HepG2 (cell line): ENCODE measurements at regions not wholly inside any gene's neighbourhood (a gene's known extent, or its start where the extent isn't known, plus 50 kb on each side); places are given as distances from the start of the nearest gene placed in this dataset.

Experiments
- ATAC-seq: fragments of 200-7000 bp; cut with Tn5 transposase; 3 replicates; pipeline ENCODE4 v1.9.1; 2020; ENCODE audit warnings: mild to moderate bottlenecking, moderate library complexity
- BruUV-seq: library from RNA; stranded (reverse); fragments of 400-500 nt; replicated peaks from 2 replicates; lab custom pipeline; 2021; lab: Mats Ljungman, UMichigan
- CTCF ChIA-PET: fragments of 300-600 bp; formaldehyde crosslinking; extraction: SDS; loops from one replicate; lab custom pipeline; 2021; ENCODE audit warnings: low total read pairs, inconsistent platforms, low intra/inter-chr PET ratio; lab: Yijun Ruan, JAX
- POLR2A ChIA-PET: fragments of 350-600 bp; sonication (Branson Sonifier 250); formaldehyde crosslinking; loops from one replicate; lab custom pipeline; 2020; ENCODE audit warnings: antibody characterized with exemption, inconsistent platforms; lab: Yijun Ruan, JAX
- DNase-seq: peaks from one replicate; pipeline ENCODE4 v3.0.0-alpha.2; 2015; ENCODE audit warnings: low spot score
- FAIRE-seq: peaks from 3 replicates; lab custom pipeline; 2011; peaks lifted over from hg19 to GRCh38; lab: Jason Lieb, UNC
- H2AFZ ChIP-seq: one replicate; pipeline ENCODE4 v1.6.1; 2011; ENCODE audit warnings: low read length, inconsistent platforms
- H3K27ac ChIP-seq: fragments of 300-600 bp; 3 replicates; pipeline ENCODE4 v1.8.0; 2011; ENCODE audit warnings: mixed run types, mild to moderate bottlenecking, mixed read lengths, low read length, inconsistent platforms; ENCODE audit not compliant: insufficient read depth; ENCODE audit errors: extremely low read length
- H3K27me3 ChIP-seq, 2 experiments: fragments of 200-600 bp in 1 of 2; 2 replicates in 1 of 2; 3 replicates in 1 of 2; pipeline versions ENCODE4 v1.6.0 to v1.8.0; 2011; ENCODE audit warnings: low read length in 2 of 2, mild to moderate bottlenecking in 2 of 2, moderate library complexity in 2 of 2, inconsistent platforms in 1 of 2; ENCODE audit not compliant: insufficient read depth in 2 of 2, control insufficient read depth in 1 of 2
- H3K36me3 ChIP-seq, 2 experiments: fragments of 200-600 bp in 1 of 2; replicated peaks in 1 of 2; 2 replicates in 1 of 2; 3 replicates in 1 of 2; pipeline versions ENCODE4 v1.5.1 to v1.8.0; 2011; ENCODE audit warnings: low read length in 2 of 2, inconsistent platforms in 1 of 2; ENCODE audit not compliant: insufficient read depth in 2 of 2, control insufficient read depth in 1 of 2
- H3K4me1 ChIP-seq: 2 replicates; pipeline ENCODE4 v1.5.1; 2012; ENCODE audit warnings: low read length, inconsistent platforms; ENCODE audit not compliant: insufficient read depth
- H3K4me2 ChIP-seq: 2 replicates; pipeline ENCODE4 v1.6.0; 2011; ENCODE audit warnings: low read depth, low read length, inconsistent platforms
- H3K4me3 ChIP-seq, 3 experiments: fragments of 200-600 bp in 1 of 3; sonication (generic), shearing (Covaris generic) in 1 of 3; replicated peaks in 1 of 3; 2 replicates each; pipeline ENCODE4 v1.5.1; 2011 to 2016; ENCODE audit warnings: low read length in 3 of 3, inconsistent platforms in 2 of 3, low read depth in 2 of 3, mild to moderate bottlenecking in 2 of 3, control low read depth in 1 of 3, mixed read lengths in 1 of 3; ENCODE audit not compliant: insufficient read depth in 1 of 3
- H3K79me2 ChIP-seq: one replicate; pipeline ENCODE4 v1.6.1; 2011; ENCODE audit warnings: low read length, inconsistent platforms; ENCODE audit not compliant: insufficient read depth
- H3K9ac ChIP-seq: 2 replicates; pipeline ENCODE4 v1.6.0; 2011; ENCODE audit warnings: mild to moderate bottlenecking, low read depth, low read length, inconsistent platforms; ENCODE audit not compliant: insufficient read depth
- H3K9me3 ChIP-seq: 2 replicates; pipeline ENCODE4 v1.5.1; 2012; ENCODE audit warnings: mild to moderate bottlenecking, low read length
- H4K20me1 ChIP-seq: 2 replicates; pipeline ENCODE4 v1.6.0; 2011; ENCODE audit warnings: inconsistent platforms, mild to moderate bottlenecking, low read length, moderate library complexity; ENCODE audit not compliant: insufficient read depth
- ELF3 ChIP-seq: IDR thresholded peaks from 2 replicates; pipeline ENCODE4 v1.6.1; 2016; ENCODE audit warnings: missing genetic modification reagents, missing compliant biosample characterization
- KDM3A ChIP-seq: IDR thresholded peaks from 2 replicates; pipeline ENCODE4 v1.6.1; 2018; ENCODE audit warnings: low read depth, missing compliant biosample characterization
- KDM4B ChIP-seq: sonication (generic); formaldehyde crosslinking; IDR thresholded peaks from 2 replicates; pipeline ENCODE4 v1.4.0; 2020; ENCODE audit warnings: missing genetic modification reagents
- MEF2D ChIP-seq: sonication (generic); formaldehyde crosslinking; IDR thresholded peaks from 2 replicates; pipeline ENCODE4 v1.5.1; 2020; ENCODE audit warnings: mild to moderate bottlenecking, missing genetic modification reagents
- MTA1 ChIP-seq: sonication (generic); formaldehyde crosslinking; IDR thresholded peaks from 2 replicates; pipeline ENCODE4 v1.4.0; 2020; ENCODE audit warnings: missing genetic modification reagents, mild to moderate bottlenecking, borderline replicate concordance
- NKX3-1 ChIP-seq: sonication (generic); formaldehyde crosslinking; IDR thresholded peaks from 2 replicates; pipeline ENCODE4 v1.5.0; 2020; ENCODE audit warnings: missing genetic modification reagents
- U2AF2 ChIP-seq: fragments of 200-400 bp; formaldehyde crosslinking; IDR thresholded peaks from 2 replicates; pipeline ENCODE4 v1.6.1; 2017; ENCODE audit warnings: low read depth, mild to moderate bottlenecking, low read length
- ZBTB43 ChIP-seq: sonication (generic); formaldehyde crosslinking; conservative IDR thresholded peaks from 2 replicates; pipeline ENCODE4 v1.4.0; 2020; ENCODE audit warnings: missing genetic modification reagents
- ZNF646 ChIP-seq: sonication (generic); formaldehyde crosslinking; IDR thresholded peaks from 2 replicates; pipeline ENCODE4 v1.9.0; 2021; ENCODE audit warnings: mild to moderate bottlenecking, missing genetic modification reagents
- ZZZ3 ChIP-seq: sonication (generic); formaldehyde crosslinking; IDR thresholded peaks from 2 replicates; pipeline ENCODE4 v1.4.0; 2020; ENCODE audit warnings: missing genetic modification reagents, mild to moderate bottlenecking, borderline replicate concordance
- whole genome bisulfite sequencing: methylation state at CpG from one replicate; pipeline ENCODE4 v1.1.6; 2017; ENCODE audit warnings: low lambda C conversion rate; 5-methylcytosine and 5-hydroxymethylcytosine counted together
- in situ Hi-C: cut with HindIII; loops from 2 replicates; pipeline ENCODE4 v1.10.0; 2017; ENCODE audit warnings: low pct_unique_long_range_greater_than_20kb; ENCODE audit not compliant: extremely low pct_ligation_motif_present
- intact Hi-C: fragments of 100-400 bp; cut with micrococcal nuclease; formaldehyde crosslinking; loops from one replicate; pipeline ENCODE4 v1.10.0; 2022; ENCODE audit not compliant: unreplicated experiment
- TF ChIP-seq, protein P1 (sequence below): sonication (generic); formaldehyde crosslinking; IDR thresholded peaks from 2 replicates; pipeline ENCODE4 v1.8.0; 2022; ENCODE audit warnings: mild to moderate bottlenecking, missing genetic modification reagents; ENCODE audit not compliant: insufficient replicate concordance

DNA sequence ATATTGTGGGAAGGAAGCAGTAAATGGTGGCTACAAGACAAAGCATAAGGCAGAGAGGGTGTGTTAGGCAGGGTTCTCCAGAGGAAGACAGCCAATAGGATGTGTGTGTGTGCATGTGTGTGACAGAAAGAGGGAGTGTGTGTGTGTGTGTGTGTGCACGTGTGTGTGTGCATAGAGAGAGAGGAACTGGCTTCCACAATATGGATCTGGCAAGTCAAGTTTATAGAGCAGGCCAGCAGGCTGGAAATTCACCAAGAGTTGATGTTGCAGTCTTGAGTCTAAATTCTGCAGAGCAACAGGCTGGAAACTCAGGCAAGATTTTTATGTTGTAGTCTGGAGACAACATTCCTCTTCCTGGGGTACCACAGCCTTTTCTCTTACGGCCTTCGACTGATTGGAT, 374.0 kb downstream of the TNS3 start:
- no TSS peak for BruUV-seq
- intact Hi-C loops (no loop called here), in situ Hi-C loops (no loop called here)
- Histone ChIP-seq H3K79me2 (no peaks in the 10 kb centered on the region), H3K4me1 (no peaks in the 10 kb centered on the region), H3K36me3 (no peaks in the 10 kb centered on the region), H3K4me3 (no peak overlapping the region), H3K27ac (no peak overlapping the region), H3K27me3 (no peaks in the 10 kb centered on the region; a peak in 1 of 5 replicates), H2AFZ (no peak overlapping the region), H4K20me1 (no peaks in the 10 kb centered on the region), H3K9ac (no peak overlapping the region), H3K4me2 (no peak overlapping the region), H3K9me3 (no peaks in the 10 kb centered on the region)
- 59% methylated on average over 3 of the region's 3 CpGs for WGBS
- FAIRE-seq (no peak), ATAC-seq (no peak), DNase-seq (no peak)
- CTCF ChIA-PET: no interaction called here
- no peak for TF ChIP-seq ELF3 (CRISPR knock-in tag)
- no peak for TF ChIP-seq ZBTB43 (CRISPR knock-in tag)
- TF ChIP-seq, protein P1, sequence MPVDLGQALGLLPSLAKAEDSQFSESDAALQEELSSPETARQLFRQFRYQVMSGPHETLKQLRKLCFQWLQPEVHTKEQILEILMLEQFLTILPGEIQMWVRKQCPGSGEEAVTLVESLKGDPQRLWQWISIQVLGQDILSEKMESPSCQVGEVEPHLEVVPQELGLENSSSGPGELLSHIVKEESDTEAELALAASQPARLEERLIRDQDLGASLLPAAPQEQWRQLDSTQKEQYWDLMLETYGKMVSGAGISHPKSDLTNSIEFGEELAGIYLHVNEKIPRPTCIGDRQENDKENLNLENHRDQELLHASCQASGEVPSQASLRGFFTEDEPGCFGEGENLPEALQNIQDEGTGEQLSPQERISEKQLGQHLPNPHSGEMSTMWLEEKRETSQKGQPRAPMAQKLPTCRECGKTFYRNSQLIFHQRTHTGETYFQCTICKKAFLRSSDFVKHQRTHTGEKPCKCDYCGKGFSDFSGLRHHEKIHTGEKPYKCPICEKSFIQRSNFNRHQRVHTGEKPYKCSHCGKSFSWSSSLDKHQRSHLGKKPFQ (CRISPR knock-in tag): no peak
- no peak for TF ChIP-seq ZNF646 (CRISPR knock-in tag)
- TF ChIP-seq MEF2D (CRISPR knock-in tag): no peak
- no peak for TF ChIP-seq NKX3-1
- TF ChIP-seq MTA1 (CRISPR knock-in tag): no peak
- no peak for TF ChIP-seq KDM4B (CRISPR knock-in tag)
- TF ChIP-seq U2AF2: no peak
- no peak for TF ChIP-seq KDM3A (CRISPR knock-in tag)
- no peak for TF ChIP-seq ZZZ3 (CRISPR knock-in tag)
- POLR2A ChIA-PET: no interaction called here
